Activated naive CD8-positive, alpha-beta T cell treated with anti-CD3 and anti-CD28 coated beads for 36 hours (primary cell): ENCODE measurements at regions not wholly inside any gene's neighbourhood (a gene's known extent, or its start where the extent isn't known, plus 50 kb on each side); places are given as distances from the start of the nearest gene placed in this dataset.

Experiments
- DNase-seq: peaks from one replicate; pipeline ENCODE4 v3.0.0; 2021
- H3K27ac Mint-ChIP-seq: one replicate; pipeline ENCODE4 v1.8.0; 2022; ENCODE audit warnings: mild to moderate bottlenecking, moderate library complexity, mixed read lengths
- H3K27me3 Mint-ChIP-seq: one replicate; pipeline ENCODE4 v1.8.0; 2022; ENCODE audit warnings: mild to moderate bottlenecking, mixed read lengths
- H3K36me3 Mint-ChIP-seq: one replicate; pipeline ENCODE4 v1.8.0; 2021; ENCODE audit warnings: mild to moderate bottlenecking, mixed read lengths
- H3K4me1 Mint-ChIP-seq: one replicate; pipeline ENCODE4 v1.8.0; 2021; ENCODE audit warnings: mixed read lengths
- H3K4me3 Mint-ChIP-seq: one replicate; pipeline ENCODE4 v1.8.0; 2022; ENCODE audit warnings: mild to moderate bottlenecking, moderate library complexity, mixed read lengths
- H3K9me3 Mint-ChIP-seq: one replicate; pipeline ENCODE4 v1.8.0; 2022; ENCODE audit warnings: mixed read lengths

GRCh38 chr11:109109571-109110315 lies 312.2 kb upstream of the C11orf87 start:
- DNase-seq, result no peak
- Mint-ChIP-seq H3K4me1 (no peaks in the 10 kb centered on the region), H3K4me3 (no peak overlapping the region), H3K36me3 (no peaks in the 10 kb centered on the region), H3K27me3 (peaks cover 5% of the 10 kb centered on the region), H3K9me3 (no peaks in the 10 kb centered on the region), H3K27ac (no peak overlapping the region)

GRCh38 chr11:109112261-109112660 lies 309.7 kb upstream of the C11orf87 start:
- H3K4me3 Mint-ChIP-seq, result no peak overlapping the region
- H3K9me3 Mint-ChIP-seq, result no peaks in the 10 kb centered on the region
- peaks cover 5% of the 10 kb centered on the region for H3K27me3 Mint-ChIP-seq
- H3K4me1 Mint-ChIP-seq, result no peaks in the 10 kb centered on the region
- H3K27ac Mint-ChIP-seq, result no peak overlapping the region
- DNase-seq, result no peak
- no peaks in the 10 kb centered on the region for H3K36me3 Mint-ChIP-seq

GRCh38 chr11:109112821-109113280 lies 309.1 kb upstream of the C11orf87 start:
- Mint-ChIP-seq H3K9me3 (no peaks in the 10 kb centered on the region), H3K27me3 (peaks cover 5% of the 10 kb centered on the region), H3K27ac (no peak overlapping the region), H3K36me3 (no peaks in the 10 kb centered on the region), H3K4me3 (no peak overlapping the region), H3K4me1 (no peaks in the 10 kb centered on the region)
- DNase-seq, result no peak

- no peaks in the 10 kb centered on the region for H3K36me3 Mint-ChIP-seq
- no peaks in the 10 kb centered on the region for H3K4me1 Mint-ChIP-seq
- no peaks in the 10 kb centered on the region for H3K9me3 Mint-ChIP-seq
- no peak for DNase-seq
- no peak overlapping the region for H3K27ac Mint-ChIP-seq
- no peaks in the 10 kb centered on the region for H3K27me3 Mint-ChIP-seq
- H3K4me3 Mint-ChIP-seq, result no peak overlapping the region
Measured at GRCh38 chr11:109120341-109120740, 301.6 kb upstream of the C11orf87 start.

- no peaks in the 10 kb centered on the region for H3K27me3 Mint-ChIP-seq
- H3K9me3 Mint-ChIP-seq, result no peaks in the 10 kb centered on the region
- no peak overlapping the region for H3K4me3 Mint-ChIP-seq
- no peaks in the 10 kb centered on the region for H3K4me1 Mint-ChIP-seq
- no peaks in the 10 kb centered on the region for H3K36me3 Mint-ChIP-seq
- DNase-seq, result no peak
- H3K27ac Mint-ChIP-seq, result no peak overlapping the region
Measured at GRCh38 chr11:109121173-109121932, 300.6 kb upstream of the C11orf87 start.

GRCh38 chr11:109123816-109124787 lies 297.9 kb upstream of the C11orf87 start:
- H3K4me1 Mint-ChIP-seq, result no peaks in the 10 kb centered on the region
- H3K27me3 Mint-ChIP-seq, result no peaks in the 10 kb centered on the region
- no peak overlapping the region for H3K27ac Mint-ChIP-seq
- DNase-seq, result no peak
- no peaks in the 10 kb centered on the region for H3K9me3 Mint-ChIP-seq
- H3K4me3 Mint-ChIP-seq, result no peak overlapping the region
- H3K36me3 Mint-ChIP-seq, result no peaks in the 10 kb centered on the region

- DNase-seq, result no peak
- Mint-ChIP-seq H3K9me3 (peaks cover 5% of the 10 kb centered on the region), H3K27me3 (no peaks in the 10 kb centered on the region), H3K4me1 (no peaks in the 10 kb centered on the region), H3K27ac (no peak overlapping the region), H3K36me3 (no peaks in the 10 kb centered on the region), H3K4me3 (no peak overlapping the region)
Measured at GRCh38 chr11:109130910-109131309, 291.1 kb upstream of the C11orf87 start.

GRCh38 chr11:109132539-109132938 lies 289.5 kb upstream of the C11orf87 start:
- no peaks in the 10 kb centered on the region for H3K36me3 Mint-ChIP-seq
- peaks cover 5% of the 10 kb centered on the region for H3K9me3 Mint-ChIP-seq
- DNase-seq, result no peak
- H3K4me1 Mint-ChIP-seq, result no peaks in the 10 kb centered on the region
- H3K27ac Mint-ChIP-seq, result no peak overlapping the region
- no peaks in the 10 kb centered on the region for H3K27me3 Mint-ChIP-seq
- no peak overlapping the region for H3K4me3 Mint-ChIP-seq

GRCh38 chr11:109133159-109133558 lies 288.8 kb upstream of the C11orf87 start:
- Mint-ChIP-seq H3K36me3 (no peaks in the 10 kb centered on the region), H3K4me1 (no peaks in the 10 kb centered on the region), H3K4me3 (no peak overlapping the region), H3K27me3 (no peaks in the 10 kb centered on the region), H3K27ac (no peak overlapping the region), H3K9me3 (peaks cover 5% of the 10 kb centered on the region)
- DNase-seq, result no peak

- no peaks in the 10 kb centered on the region for H3K27me3 Mint-ChIP-seq
- no peaks in the 10 kb centered on the region for H3K4me1 Mint-ChIP-seq
- no peak for DNase-seq
- peaks cover 5% of the 10 kb centered on the region for H3K9me3 Mint-ChIP-seq
- no peaks in the 10 kb centered on the region for H3K36me3 Mint-ChIP-seq
- H3K27ac Mint-ChIP-seq, result no peak overlapping the region
- no peak overlapping the region for H3K4me3 Mint-ChIP-seq
Measured at GRCh38 chr11:109135627-109136026, 286.4 kb upstream of the C11orf87 start.

GRCh38 chr11:109138196-109138595 lies 283.8 kb upstream of the C11orf87 start:
- peaks cover 5% of the 10 kb centered on the region for H3K9me3 Mint-ChIP-seq
- H3K36me3 Mint-ChIP-seq, result no peaks in the 10 kb centered on the region
- no peak for DNase-seq
- H3K4me3 Mint-ChIP-seq, result no peak overlapping the region
- H3K27ac Mint-ChIP-seq, result no peak overlapping the region
- no peaks in the 10 kb centered on the region for H3K4me1 Mint-ChIP-seq
- H3K27me3 Mint-ChIP-seq, result peaks cover 4% of the 10 kb centered on the region

- Mint-ChIP-seq H3K36me3 (no peaks in the 10 kb centered on the region), H3K27ac (no peak overlapping the region), H3K27me3 (peaks cover 4% of the 10 kb centered on the region), H3K4me3 (no peak overlapping the region), H3K4me1 (no peaks in the 10 kb centered on the region), H3K9me3 (peaks cover 5% of the 10 kb centered on the region)
- no peak for DNase-seq
Measured at GRCh38 chr11:109140426-109140825, 281.6 kb upstream of the C11orf87 start.

GRCh38 chr11:109140857-109141515 lies 281.0 kb upstream of the C11orf87 start:
- no peak overlapping the region for H3K4me3 Mint-ChIP-seq

GRCh38 chr11:109145287-109145686 lies 276.7 kb upstream of the C11orf87 start:
- Mint-ChIP-seq H3K36me3 (no peaks in the 10 kb centered on the region), H3K27ac (no peak overlapping the region), H3K4me3 (no peak overlapping the region)

More at GRCh38 chr11:109140857-109141515, 281.0 kb upstream of the C11orf87 start:
- Mint-ChIP-seq H3K36me3 (no peaks in the 10 kb centered on the region), H3K9me3 (no peaks in the 10 kb centered on the region), H3K27me3 (peaks cover 4% of the 10 kb centered on the region), H3K4me1 (no peaks in the 10 kb centered on the region), H3K27ac (no peak overlapping the region)
- no peak for DNase-seq

More at GRCh38 chr11:109145287-109145686, 276.7 kb upstream of the C11orf87 start:
- no peak for DNase-seq
- Mint-ChIP-seq H3K4me1 (no peaks in the 10 kb centered on the region), H3K27me3 (peaks cover 4% of the 10 kb centered on the region), H3K9me3 (no peaks in the 10 kb centered on the region)
